Activated naive CD4-positive, alpha-beta T cell treated with anti-CD3 and anti-CD28 coated beads, Interleukin-2, amount 10 ng/mL, durations not matched to agents 7 days and 5 days (primary cell): ENCODE measurements at regions not wholly inside any gene's neighbourhood (a gene's known extent, or its start where the extent isn't known, plus 50 kb on each side); places are given as distances from the start of the nearest gene placed in this dataset.
"Not testable (repeated sequence)": the region's sequence is repeated elsewhere in the genome, so short reads cannot be mapped to it uniquely, and the experiment has no call there.

Experiments used
- CTCF ChIA-PET: fragments of 350-600 bp; sonication (Branson Sonifier 250); formaldehyde crosslinking; loops from one replicate; lab custom pipeline; 2021; ENCODE audit warnings: antibody characterized with exemption; lab: Charles Lee
- DNase-seq: peaks from one replicate; pipeline ENCODE4 v3.0.0-alpha.2; 2020
- H3K27ac Mint-ChIP-seq: one replicate; pipeline ENCODE4 v1.8.0; 2021; ENCODE audit warnings: mild to moderate bottlenecking, moderate library complexity, mixed read lengths
- H3K27me3 Mint-ChIP-seq: one replicate; pipeline ENCODE4 v1.8.0; 2021; ENCODE audit warnings: mild to moderate bottlenecking, mixed read lengths
- H3K36me3 Mint-ChIP-seq: one replicate; pipeline ENCODE4 v1.8.0; 2021; ENCODE audit warnings: mixed read lengths
- H3K4me1 Mint-ChIP-seq: one replicate; pipeline ENCODE4 v1.8.0; 2021; ENCODE audit warnings: mixed read lengths
- H3K4me3 Mint-ChIP-seq: one replicate; pipeline ENCODE4 v1.8.0; 2021; ENCODE audit warnings: mild to moderate bottlenecking, moderate library complexity, mixed read lengths
- H3K9me3 Mint-ChIP-seq: one replicate; pipeline ENCODE4 v1.8.0; 2021; ENCODE audit warnings: mixed read lengths

DNA sequence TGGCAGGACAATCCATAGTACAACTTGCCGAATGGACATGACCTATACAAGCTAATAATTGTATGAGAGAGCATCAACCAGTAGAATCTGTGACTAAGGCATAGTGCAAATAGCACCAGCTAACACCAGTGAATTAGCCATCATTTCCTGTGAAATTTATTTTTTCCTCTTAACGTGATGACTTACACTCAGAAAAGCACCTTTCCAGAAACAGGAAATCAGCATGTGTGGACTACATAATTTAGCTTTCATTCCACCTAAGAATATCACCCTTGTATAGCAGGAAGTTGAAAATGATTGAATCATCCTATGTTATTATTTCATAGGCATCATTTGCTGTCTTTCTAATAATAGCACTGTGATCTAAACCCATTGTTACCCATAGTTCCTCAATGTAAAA is 1393.4 kb upstream of the PCDH7 start:
- H3K27ac Mint-ChIP-seq: no peak overlapping the region
- no peaks in the 10 kb centered on the region for H3K36me3 Mint-ChIP-seq
- no peaks in the 10 kb centered on the region for H3K27me3 Mint-ChIP-seq
- CTCF ChIA-PET: no interaction called here
- H3K4me1 Mint-ChIP-seq: no peaks in the 10 kb centered on the region
- H3K9me3 Mint-ChIP-seq: peaks cover 14% of the 10 kb centered on the region
- DNase-seq: no peak
- no peak overlapping the region for H3K4me3 Mint-ChIP-seq

DNA sequence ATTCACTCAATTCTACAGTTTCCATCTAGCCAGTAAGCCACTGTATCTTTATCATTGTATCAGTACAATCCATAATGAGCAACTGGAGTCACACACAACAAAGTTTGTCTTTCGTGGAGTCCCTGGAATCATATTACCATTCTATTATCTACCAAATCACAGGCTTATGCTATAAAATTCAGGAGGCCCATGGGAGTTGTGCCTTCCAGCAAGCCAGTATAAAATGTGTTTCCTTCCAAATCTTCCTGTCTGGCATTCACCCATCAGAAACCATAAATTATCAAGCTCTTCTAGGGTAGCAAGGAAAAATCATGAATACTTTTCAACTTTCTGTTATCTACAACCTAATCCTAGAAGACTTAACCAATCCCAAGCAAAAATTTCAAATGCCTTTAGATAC is 1383.3 kb upstream of the PCDH7 start:
- no peak for DNase-seq
- CTCF ChIA-PET: no interaction called here
- Mint-ChIP-seq H3K4me1 (no peaks in the 10 kb centered on the region), H3K4me3 (no peak overlapping the region), H3K27ac (no peak overlapping the region), H3K9me3 (peaks cover 9% of the 10 kb centered on the region), H3K36me3 (no peaks in the 10 kb centered on the region), H3K27me3 (no peaks in the 10 kb centered on the region)

DNA sequence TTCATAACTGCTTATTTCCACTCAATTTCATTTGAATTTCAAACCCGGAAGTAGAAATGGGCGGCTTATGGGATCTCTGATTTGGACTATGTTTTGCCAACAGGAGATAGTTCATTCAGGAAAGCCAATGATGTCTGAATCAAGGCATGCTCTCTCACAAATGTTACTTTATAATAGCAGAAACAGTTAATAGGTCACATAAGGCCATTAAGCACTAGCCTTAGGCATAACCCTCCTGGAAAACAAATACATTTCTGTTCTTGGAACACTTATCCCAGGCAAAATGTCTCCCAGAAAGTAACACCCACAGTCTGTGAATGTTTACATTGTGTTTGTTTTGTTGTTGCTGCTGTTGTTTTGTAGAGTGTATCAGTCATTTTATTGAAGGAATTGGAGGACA is 1347.2 kb upstream of the PCDH7 start:
- DNase-seq: no peak
- no peaks in the 10 kb centered on the region for H3K27me3 Mint-ChIP-seq
- H3K27ac Mint-ChIP-seq: no peak overlapping the region
- peaks cover 5% of the 10 kb centered on the region for H3K9me3 Mint-ChIP-seq
- H3K4me3 Mint-ChIP-seq: no peak overlapping the region
- no peaks in the 10 kb centered on the region for H3K36me3 Mint-ChIP-seq
- CTCF ChIA-PET: no interaction called here
- H3K4me1 Mint-ChIP-seq: no peaks in the 10 kb centered on the region

DNA sequence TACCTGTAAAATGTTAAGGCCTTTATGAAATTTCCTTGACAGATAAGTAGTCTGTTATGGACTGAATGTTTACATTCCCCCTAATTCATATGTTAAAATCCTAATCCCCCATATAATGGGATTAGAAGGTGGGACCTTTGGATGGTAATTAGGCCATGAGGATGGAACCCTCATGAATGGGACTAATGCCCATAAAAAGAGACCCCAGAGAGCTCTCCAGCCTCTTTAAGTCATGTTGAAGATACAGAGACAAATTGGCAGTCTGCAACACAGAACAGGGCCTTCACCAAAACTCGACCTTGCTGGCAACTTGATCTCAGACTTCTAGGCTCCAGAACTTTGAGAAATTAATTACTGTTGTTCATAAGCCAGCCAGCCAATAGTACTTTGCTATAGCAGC is 1344.5 kb upstream of the PCDH7 start:
- CTCF ChIA-PET: no interaction called here
- DNase-seq: no peak
- no peaks in the 10 kb centered on the region for H3K36me3 Mint-ChIP-seq

DNA sequence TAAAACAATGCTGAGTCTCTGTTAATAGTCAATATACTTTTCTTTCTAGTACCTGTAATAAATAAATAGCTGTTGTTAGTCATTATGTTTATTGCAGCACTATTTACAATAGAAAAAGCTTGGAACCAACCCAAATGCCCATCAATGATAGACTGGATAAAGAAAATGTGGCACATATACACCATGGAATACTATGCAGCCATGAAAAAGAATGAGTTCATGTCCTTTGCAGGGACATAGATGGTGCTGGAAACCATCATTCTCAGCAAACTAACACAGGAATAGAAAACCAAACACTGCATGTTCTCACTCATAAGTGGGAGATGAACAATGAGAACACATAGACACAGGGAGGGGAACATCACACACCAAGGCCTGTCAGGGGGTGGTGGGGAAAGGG is 1341.9 kb upstream of the PCDH7 start:
- DNase-seq, H3K27me3 Mint-ChIP-seq, H3K4me3 Mint-ChIP-seq, H3K36me3 Mint-ChIP-seq, H3K9me3 Mint-ChIP-seq, CTCF ChIA-PET, H3K4me1 Mint-ChIP-seq, H3K27ac Mint-ChIP-seq: not testable (repeated sequence)

More for the DNA sequence above, 1344.5 kb upstream of the PCDH7 start:
- Mint-ChIP-seq H3K4me1 (no peaks in the 10 kb centered on the region), H3K27ac (no peak overlapping the region), H3K9me3 (peaks cover 7% of the 10 kb centered on the region), H3K4me3 (no peak overlapping the region), H3K27me3 (no peaks in the 10 kb centered on the region)

DNA sequence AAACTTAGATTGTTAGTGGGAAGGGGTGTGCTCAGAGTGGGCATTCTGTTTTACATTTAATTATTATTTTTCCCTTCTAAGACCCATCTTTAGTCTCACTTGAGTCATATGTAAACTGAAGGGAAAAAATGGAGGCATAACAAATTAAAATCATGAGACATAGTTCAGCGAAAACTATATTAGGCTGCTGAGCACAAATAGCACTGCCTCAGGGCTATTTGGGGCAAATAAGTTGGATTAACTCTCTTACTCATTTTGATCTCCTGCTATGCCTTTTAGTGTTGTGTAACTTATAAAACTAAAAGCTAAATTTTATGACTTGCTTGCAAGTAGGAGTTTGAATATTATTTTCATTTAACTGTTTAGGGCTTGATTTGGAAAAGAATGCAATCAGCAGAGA is 1329.2 kb upstream of the PCDH7 start:
- no peak overlapping the region for H3K27ac Mint-ChIP-seq
- peaks cover 12% of the 10 kb centered on the region for H3K9me3 Mint-ChIP-seq
- H3K4me3 Mint-ChIP-seq: no peak overlapping the region
- no peaks in the 10 kb centered on the region for H3K36me3 Mint-ChIP-seq
- no peaks in the 10 kb centered on the region for H3K27me3 Mint-ChIP-seq
- DNase-seq: no peak
- CTCF ChIA-PET: no interaction called here
- no peaks in the 10 kb centered on the region for H3K4me1 Mint-ChIP-seq

DNA sequence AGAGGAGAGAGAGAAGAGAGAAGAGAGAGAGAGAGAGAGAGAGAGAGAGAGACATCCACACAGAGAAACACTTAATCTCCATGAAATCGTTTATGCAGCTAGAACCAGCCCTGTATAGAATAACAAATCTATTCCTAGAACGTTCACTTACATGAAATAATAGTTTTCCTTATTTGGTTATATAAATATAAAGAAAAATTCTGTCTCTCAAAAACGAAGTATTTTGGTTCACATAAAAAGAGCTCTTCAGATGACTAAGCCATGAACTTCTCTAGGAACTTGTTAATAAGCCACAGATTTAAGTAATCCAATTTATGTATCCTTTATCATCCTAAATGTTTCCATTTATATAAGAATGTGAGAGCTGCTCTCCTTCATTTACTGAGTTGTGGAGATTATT is 1315.1 kb upstream of the PCDH7 start:
- H3K4me1 Mint-ChIP-seq: no peaks in the 10 kb centered on the region
- DNase-seq: no peak
- H3K27ac Mint-ChIP-seq: no peak overlapping the region
- CTCF ChIA-PET: no interaction called here
- H3K9me3 Mint-ChIP-seq: peaks cover 13% of the 10 kb centered on the region
- no peaks in the 10 kb centered on the region for H3K36me3 Mint-ChIP-seq
- no peaks in the 10 kb centered on the region for H3K27me3 Mint-ChIP-seq
- H3K4me3 Mint-ChIP-seq: no peak overlapping the region

DNA sequence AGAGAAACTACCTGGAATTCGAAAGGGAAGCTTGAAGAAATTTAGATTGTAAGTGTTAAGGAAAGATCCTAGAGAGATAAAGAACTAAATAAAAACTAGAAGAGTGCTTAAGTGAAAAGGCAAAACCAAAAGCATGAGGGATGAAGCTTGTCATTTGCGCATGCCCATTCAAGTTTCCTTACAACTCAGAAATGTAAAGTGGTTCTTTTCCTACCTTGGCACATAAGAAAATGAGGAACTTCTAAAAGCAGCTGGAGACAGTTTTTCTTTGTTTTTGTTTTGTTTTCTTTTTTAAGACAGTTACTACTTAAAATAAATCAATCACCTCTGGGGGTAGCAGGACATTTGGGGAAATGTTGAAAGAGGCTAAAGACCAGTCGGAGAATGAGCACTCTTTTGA is 1304.4 kb upstream of the PCDH7 start:
- Mint-ChIP-seq H3K27ac (no peak overlapping the region), H3K36me3 (no peaks in the 10 kb centered on the region), H3K4me1 (no peaks in the 10 kb centered on the region), H3K4me3 (no peak overlapping the region), H3K27me3 (no peaks in the 10 kb centered on the region), H3K9me3 (peaks cover 4% of the 10 kb centered on the region)
- DNase-seq: no peak
- CTCF ChIA-PET: no interaction called here

DNA sequence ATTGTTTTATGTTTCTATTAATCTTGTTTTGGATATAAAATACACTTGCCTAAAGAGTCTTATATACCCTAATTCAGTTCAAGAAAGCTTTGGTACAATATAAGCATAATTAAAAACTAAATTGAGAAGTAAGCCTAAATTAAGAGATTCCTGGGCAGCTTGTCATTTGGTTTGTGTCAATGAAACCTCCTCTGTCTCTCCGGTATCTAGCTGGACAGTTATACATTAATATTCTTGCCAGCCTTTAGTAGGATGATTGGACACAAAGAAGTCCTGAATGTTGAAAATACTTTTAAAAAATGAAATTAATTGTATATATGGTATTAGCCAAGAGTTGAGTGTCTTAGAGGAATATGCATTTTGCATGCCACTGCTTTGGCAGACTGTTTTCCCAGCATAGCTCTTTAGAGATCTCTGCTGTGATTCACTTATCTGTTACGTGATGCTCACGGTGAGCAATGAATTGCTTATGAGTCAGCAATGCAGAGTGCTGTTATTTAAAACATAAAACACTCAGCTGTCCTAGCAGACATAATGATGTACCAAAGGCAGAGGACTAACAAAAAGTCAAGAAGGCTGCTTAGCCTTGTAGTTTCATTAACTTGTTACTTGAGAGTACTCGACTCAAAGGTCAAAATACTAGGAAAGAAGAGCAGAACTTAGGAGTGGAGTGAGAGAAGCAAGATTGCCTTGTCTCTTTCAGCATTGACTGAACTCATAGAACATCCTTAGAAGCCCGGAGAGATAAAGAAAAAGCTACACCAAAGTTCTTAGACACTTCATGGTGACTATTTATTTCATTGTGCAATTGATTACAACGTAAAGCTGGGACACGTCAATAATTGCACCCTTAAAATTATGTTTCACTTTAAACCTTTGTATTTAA is 1296.1 kb upstream of the PCDH7 start:
- CTCF ChIA-PET: no interaction called here
- no peaks in the 10 kb centered on the region for H3K27me3 Mint-ChIP-seq
- peaks cover 9% of the 10 kb centered on the region for H3K9me3 Mint-ChIP-seq
- H3K27ac Mint-ChIP-seq: no peak overlapping the region
- no peak for DNase-seq
- H3K36me3 Mint-ChIP-seq: no peaks in the 10 kb centered on the region
- no peaks in the 10 kb centered on the region for H3K4me1 Mint-ChIP-seq
- no peak overlapping the region for H3K4me3 Mint-ChIP-seq

DNA sequence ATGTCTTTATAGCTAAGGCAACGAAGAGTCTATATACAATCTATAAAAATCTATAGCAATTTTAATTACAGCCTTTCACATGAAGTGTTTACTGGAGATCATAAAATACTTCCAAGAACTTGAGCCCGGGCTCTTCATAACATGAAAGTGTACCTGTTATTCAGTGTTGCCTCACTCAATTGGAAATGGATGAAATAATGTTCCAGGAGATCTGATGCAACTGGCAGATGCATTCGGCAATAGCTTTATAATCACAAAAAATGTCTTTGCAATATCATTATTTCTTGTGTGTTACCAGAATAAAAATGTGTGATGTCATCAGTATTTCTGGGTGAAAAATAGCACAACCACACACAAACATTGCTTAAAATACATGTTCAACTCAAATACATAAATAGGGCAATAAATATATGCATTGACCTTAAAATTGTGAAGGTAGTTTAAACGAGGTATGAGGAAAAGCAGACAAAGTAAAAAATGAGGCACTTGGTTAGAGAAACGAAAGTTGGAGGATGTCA is 1266.8 kb upstream of the PCDH7 start:
- DNase-seq: no peak
- Mint-ChIP-seq H3K4me1 (no peaks in the 10 kb centered on the region), H3K9me3 (peaks cover 11% of the 10 kb centered on the region), H3K27me3 (no peaks in the 10 kb centered on the region), H3K27ac (no peak overlapping the region), H3K36me3 (no peaks in the 10 kb centered on the region), H3K4me3 (no peak overlapping the region)
- CTCF ChIA-PET: no interaction called here

DNA sequence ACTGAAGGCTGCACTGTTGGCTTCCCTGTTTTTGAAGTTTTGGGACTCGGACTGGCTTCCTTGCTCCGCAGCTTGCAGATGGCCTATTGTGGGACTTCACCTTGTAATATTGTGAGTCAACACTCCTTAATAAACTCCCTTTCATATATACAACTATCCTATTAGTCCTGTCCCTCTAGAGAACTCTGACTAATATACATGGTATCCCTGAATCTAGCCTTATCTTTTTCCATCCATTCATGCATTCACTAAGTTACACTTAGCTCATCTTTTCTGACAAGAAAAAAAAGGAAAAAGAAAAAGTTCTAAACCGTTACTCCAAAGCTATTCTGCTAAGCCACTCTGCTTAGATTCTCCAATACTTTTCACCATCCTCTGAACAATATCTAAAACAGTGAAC is 1260.2 kb upstream of the PCDH7 start:
- no peak for DNase-seq
- Mint-ChIP-seq H3K4me1 (no peaks in the 10 kb centered on the region), H3K9me3 (peaks cover 19% of the 10 kb centered on the region), H3K27ac (no peak overlapping the region), H3K36me3 (no peaks in the 10 kb centered on the region), H3K4me3 (no peak overlapping the region), H3K27me3 (no peaks in the 10 kb centered on the region)
- CTCF ChIA-PET: no interaction called here

DNA sequence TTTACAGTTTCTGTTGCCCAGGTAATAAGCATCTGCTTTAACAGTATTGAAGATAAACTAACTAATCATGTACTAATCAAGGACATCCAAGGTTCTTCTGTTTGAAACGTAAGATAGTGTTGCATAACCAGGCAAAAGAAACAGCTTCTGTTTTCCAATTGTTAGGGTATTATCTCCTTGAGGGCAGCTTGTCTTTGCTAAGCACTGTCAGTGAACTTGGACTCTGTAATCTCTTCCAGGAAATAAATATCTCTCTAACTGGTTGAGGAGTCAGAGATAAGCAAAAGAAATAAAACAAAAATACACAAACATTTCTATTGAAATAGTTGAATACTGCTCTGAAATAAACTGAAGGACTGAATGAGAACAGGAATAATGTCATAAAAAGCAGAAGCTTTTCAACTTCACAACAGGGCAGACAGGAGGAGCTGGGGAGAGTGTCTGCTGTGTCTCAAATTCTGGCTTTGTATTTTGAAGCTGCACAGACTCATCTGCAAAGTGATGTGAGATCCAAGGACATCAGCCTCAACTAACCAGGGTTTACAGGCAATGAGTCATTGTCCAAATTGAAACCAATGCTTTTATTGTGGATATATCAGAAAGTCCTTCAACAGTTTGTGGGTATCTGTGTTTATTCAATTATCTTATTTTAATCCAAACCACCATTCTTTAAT is 1253.0 kb upstream of the PCDH7 start:
- CTCF ChIA-PET: no interaction called here
- peaks cover 9% of the 10 kb centered on the region for H3K9me3 Mint-ChIP-seq
- no peaks in the 10 kb centered on the region for H3K36me3 Mint-ChIP-seq
- no peak for DNase-seq
- H3K4me3 Mint-ChIP-seq: no peak overlapping the region
- H3K4me1 Mint-ChIP-seq: no peaks in the 10 kb centered on the region
- no peaks in the 10 kb centered on the region for H3K27me3 Mint-ChIP-seq
- no peak overlapping the region for H3K27ac Mint-ChIP-seq
